ENCODE measurements at regions not wholly inside any gene's neighbourhood (a gene's known extent, or its start where the extent isn't known, plus 50 kb on each side); places are given as distances from the start of the nearest gene placed in this dataset.

DNA sequence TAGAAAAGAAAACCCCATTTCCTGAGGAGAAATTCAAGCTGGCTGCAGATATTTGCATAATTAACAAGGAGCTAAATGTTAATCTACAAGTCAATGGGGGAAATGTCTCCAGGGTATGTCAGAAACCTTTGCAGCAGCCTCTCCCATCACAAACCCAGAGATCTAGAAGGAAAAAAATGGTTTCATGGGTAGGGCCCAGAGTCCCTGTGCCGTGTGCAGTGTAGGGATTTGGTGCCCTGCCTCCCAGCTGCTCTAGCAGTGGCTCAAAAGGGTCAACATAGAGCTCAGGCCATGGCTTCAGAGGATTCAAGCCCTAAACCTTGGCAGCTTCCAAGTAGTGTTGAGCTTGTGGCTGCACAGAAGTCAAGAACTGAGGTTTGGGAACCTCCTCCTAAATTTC, 290.2 kb upstream of the TMEFF2 start:
- ATAC-seq: no peak
- ChIA-PET CTCF (no interaction called here), POLR2A (ENCODE audit: unreplicated experiment) (no interaction called here)
- intact Hi-C loops (cut with micrococcal nuclease): no loop called here
- Histone ChIP-seq H3K36me3 (ENCODE audit: low read depth, low read length) (no peaks in the 10 kb centered on the region), H3K4me1 (ENCODE audit: insufficient read depth, low read length) (no peaks in the 10 kb centered on the region), H3K9ac (ENCODE audit: low read length) (no peak overlapping the region), H3K79me2 (ENCODE audit: low read length) (no peaks in the 10 kb centered on the region), H3K4me2 (ENCODE audit: low read length) (no peak overlapping the region), H2AFZ (ENCODE audit: low read length) (no peak overlapping the region), H3K27me3 (ENCODE audit: low read length) (no peaks in the 10 kb centered on the region), H3K9me3 (ENCODE audit: low read length) (no peaks in the 10 kb centered on the region), H3F3A (ENCODE audit: low read length, unreplicated experiment) (no peaks in the 10 kb centered on the region), H3K27ac (ENCODE audit: low read length) (no peak overlapping the region), H4K20me1 (ENCODE audit: low read length) (no peaks in the 10 kb centered on the region), H3K9me2 (replicated peaks; ENCODE audit: low read length) (no peaks in the 10 kb centered on the region), H3K4me3 (ENCODE audit: low read length) (no peak overlapping the region)
- TF ChIP-seq, protein P1, sequence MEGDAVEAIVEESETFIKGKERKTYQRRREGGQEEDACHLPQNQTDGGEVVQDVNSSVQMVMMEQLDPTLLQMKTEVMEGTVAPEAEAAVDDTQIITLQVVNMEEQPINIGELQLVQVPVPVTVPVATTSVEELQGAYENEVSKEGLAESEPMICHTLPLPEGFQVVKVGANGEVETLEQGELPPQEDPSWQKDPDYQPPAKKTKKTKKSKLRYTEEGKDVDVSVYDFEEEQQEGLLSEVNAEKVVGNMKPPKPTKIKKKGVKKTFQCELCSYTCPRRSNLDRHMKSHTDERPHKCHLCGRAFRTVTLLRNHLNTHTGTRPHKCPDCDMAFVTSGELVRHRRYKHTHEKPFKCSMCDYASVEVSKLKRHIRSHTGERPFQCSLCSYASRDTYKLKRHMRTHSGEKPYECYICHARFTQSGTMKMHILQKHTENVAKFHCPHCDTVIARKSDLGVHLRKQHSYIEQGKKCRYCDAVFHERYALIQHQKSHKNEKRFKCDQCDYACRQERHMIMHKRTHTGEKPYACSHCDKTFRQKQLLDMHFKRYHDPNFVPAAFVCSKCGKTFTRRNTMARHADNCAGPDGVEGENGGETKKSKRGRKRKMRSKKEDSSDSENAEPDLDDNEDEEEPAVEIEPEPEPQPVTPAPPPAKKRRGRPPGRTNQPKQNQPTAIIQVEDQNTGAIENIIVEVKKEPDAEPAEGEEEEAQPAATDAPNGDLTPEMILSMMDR (conservative IDR thresholded peaks at IDR 0.05; ENCODE audit: low read depth, low read length): no peak
- no peak for TF ChIP-seq EZH2phosphoT487 (IDR thresholded peaks at IDR 0.05; ENCODE audit: borderline replicate concordance, low read length)
- no peak for TF ChIP-seq EZH2 (IDR thresholded peaks at IDR 0.05; ENCODE audit: low read length, unreplicated experiment)
- DNase-seq: no peak
- BruUV-seq (replicated peaks): no TSS peak

DNA sequence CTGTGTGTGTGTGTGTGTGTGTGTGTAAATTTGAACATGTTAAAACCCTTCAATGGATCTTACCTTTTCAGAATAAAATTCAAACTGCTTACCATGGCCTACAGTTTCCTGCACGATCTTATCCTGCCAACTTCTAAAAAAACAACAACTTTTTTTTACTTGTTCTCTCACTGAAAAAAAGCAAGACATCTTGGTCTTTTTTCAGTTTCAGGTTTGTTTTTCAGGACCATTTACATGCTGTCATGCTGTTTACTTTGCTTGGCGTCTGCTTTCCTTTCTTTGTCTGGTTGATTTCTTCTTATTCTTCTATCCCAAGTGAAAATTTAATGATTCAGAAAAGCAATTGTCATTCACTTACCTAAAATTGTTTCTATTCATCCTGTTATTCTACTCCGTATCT, 286.3 kb upstream of the TMEFF2 start:
- Histone ChIP-seq H4K20me1 (ENCODE audit: low read length) (no peaks in the 10 kb centered on the region), H3K9me3 (ENCODE audit: low read length) (no peaks in the 10 kb centered on the region), H2AFZ (ENCODE audit: low read length) (no peak overlapping the region), H3K27me3 (ENCODE audit: low read length) (no peaks in the 10 kb centered on the region), H3K36me3 (ENCODE audit: low read depth, low read length) (no peaks in the 10 kb centered on the region), H3F3A (ENCODE audit: low read length, unreplicated experiment) (no peaks in the 10 kb centered on the region), H3K4me3 (ENCODE audit: low read length) (no peak overlapping the region), H3K4me2 (ENCODE audit: low read length) (no peak overlapping the region), H3K9me2 (replicated peaks; ENCODE audit: low read length) (no peaks in the 10 kb centered on the region), H3K79me2 (ENCODE audit: low read length) (no peaks in the 10 kb centered on the region), H3K4me1 (ENCODE audit: insufficient read depth, low read length) (no peaks in the 10 kb centered on the region), H3K27ac (ENCODE audit: low read length) (no peak overlapping the region), H3K9ac (ENCODE audit: low read length) (no peak overlapping the region)
- intact Hi-C loops (cut with micrococcal nuclease): no loop called here
- no peak for DNase-seq
- ChIA-PET POLR2A (ENCODE audit: unreplicated experiment) (no interaction called here), CTCF (no interaction called here)
- no peak for ATAC-seq
- BruUV-seq (replicated peaks): no TSS peak
- TF ChIP-seq, protein P1 (conservative IDR thresholded peaks at IDR 0.05; ENCODE audit: low read depth, low read length): no peak
- no peak for TF ChIP-seq EZH2phosphoT487 (IDR thresholded peaks at IDR 0.05; ENCODE audit: borderline replicate concordance, low read length)
- TF ChIP-seq EZH2 (IDR thresholded peaks at IDR 0.05; ENCODE audit: low read length, unreplicated experiment): no peak

DNA sequence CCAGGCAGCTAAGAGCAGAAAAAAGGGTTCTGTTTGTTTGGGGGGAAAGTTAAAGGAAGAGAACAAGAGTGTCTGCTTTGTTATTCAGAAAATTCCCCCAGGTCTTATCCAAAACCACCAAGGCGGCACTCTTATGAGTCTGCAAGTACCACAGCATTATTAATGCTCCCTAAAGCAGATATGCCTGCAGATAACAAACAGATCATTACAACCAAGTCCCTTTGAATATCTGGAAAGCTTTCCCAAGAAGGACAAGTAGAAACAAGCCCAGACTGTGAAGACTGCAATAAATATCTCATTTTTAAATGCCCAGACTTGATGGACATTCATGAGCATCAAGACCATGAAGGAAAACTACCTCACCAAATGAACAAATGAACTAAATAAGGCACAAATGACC, 278.6 kb upstream of the TMEFF2 start:
- Histone ChIP-seq H3K4me1 (ENCODE audit: insufficient read depth, low read length) (no peaks in the 10 kb centered on the region), H3K9me3 (ENCODE audit: low read length) (no peaks in the 10 kb centered on the region), H3K27me3 (ENCODE audit: low read length) (no peaks in the 10 kb centered on the region), H3K79me2 (ENCODE audit: low read length) (no peaks in the 10 kb centered on the region), H3K36me3 (ENCODE audit: low read depth, low read length) (no peaks in the 10 kb centered on the region), H4K20me1 (ENCODE audit: low read length) (no peaks in the 10 kb centered on the region), H3K4me2 (ENCODE audit: low read length) (no peak overlapping the region), H3K9me2 (replicated peaks; ENCODE audit: low read length) (no peaks in the 10 kb centered on the region), H3K4me3 (ENCODE audit: low read length) (no peak overlapping the region), H2AFZ (ENCODE audit: low read length) (no peak overlapping the region), H3K9ac (ENCODE audit: low read length) (no peak overlapping the region), H3K27ac (ENCODE audit: low read length) (no peak overlapping the region), H3F3A (ENCODE audit: low read length, unreplicated experiment) (no peaks in the 10 kb centered on the region)
- ChIA-PET CTCF (no interaction called here), POLR2A (ENCODE audit: unreplicated experiment) (no interaction called here)
- no TSS peak for BruUV-seq (replicated peaks)
- TF ChIP-seq, protein P1 (conservative IDR thresholded peaks at IDR 0.05; ENCODE audit: low read depth, low read length): no peak
- TF ChIP-seq EZH2 (IDR thresholded peaks at IDR 0.05; ENCODE audit: low read length, unreplicated experiment): no peak
- no peak for TF ChIP-seq EZH2phosphoT487 (IDR thresholded peaks at IDR 0.05; ENCODE audit: borderline replicate concordance, low read length)
- intact Hi-C loops (cut with micrococcal nuclease): no loop called here
- DNase-seq (no peak), ATAC-seq (no peak)
